Right lobe of liver (tissue), 4 donors: ENCODE measurements at regions not wholly inside any gene's neighbourhood (a gene's known extent, or its start where the extent isn't known, plus 50 kb on each side); places are given as distances from the start of the nearest gene placed in this dataset.

Source experiments
- POLR2A ChIP-seq: fragments of 450-650 bp; IDR thresholded peaks from one replicate; pipeline ENCODE4 v1.6.1; 2017; ENCODE audit warnings: antibody characterized with exemption, mild to moderate bottlenecking
- TF ChIP-seq, protein P1 (sequence below), 4 donors: fragments of 200-600 bp in 3 of 4; fragments of 450-650 bp in 1 of 4; IDR thresholded peaks; one replicate each; pipeline versions ENCODE4 v1.5.1 to v1.8.0; 2016 to 2022; ENCODE audit warnings: antibody characterized with exemption in 4 of 4, mild to moderate bottlenecking in 2 of 4
- donor health status: DM: no; HTN: no; CAD: no.
- donor health status: DM: no; HTN: no; CAD: no.
- donor health status: DM: no; HTN: yes; CAD: no.

DNA sequence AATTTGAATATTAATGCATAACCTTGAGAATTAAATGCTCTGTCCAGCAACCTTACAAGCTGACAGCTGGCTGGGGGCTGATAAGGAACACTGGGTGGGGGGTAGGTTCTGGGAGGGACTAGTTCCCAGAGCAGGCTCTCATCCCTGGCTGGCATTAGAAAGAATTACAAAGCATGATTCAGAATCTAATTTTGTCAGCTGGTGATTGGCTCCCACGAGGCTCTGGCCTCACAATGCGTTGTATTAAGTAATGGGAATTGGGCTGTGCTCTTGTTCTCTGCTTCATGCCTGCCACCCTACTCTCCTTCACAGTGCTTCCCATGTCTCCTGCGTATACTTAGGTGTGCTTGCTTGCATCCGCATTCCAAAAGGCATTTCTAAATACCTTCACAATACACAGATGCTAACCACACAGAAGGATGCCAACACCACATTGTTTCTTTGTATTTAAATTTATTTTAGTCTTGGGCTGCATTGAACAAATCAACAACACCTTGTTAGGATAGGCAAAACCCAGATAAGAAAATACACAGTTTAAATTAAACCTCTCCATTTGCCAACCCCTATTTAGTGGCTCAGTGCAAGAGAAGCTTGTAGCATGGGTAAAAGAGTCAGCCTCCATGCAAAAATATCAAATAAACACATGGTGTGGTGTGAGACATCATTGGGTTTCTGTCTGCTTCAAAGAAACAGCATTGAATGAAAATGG, 434.5 kb upstream of the JAG1 start:
- TF ChIP-seq, protein P1, sequence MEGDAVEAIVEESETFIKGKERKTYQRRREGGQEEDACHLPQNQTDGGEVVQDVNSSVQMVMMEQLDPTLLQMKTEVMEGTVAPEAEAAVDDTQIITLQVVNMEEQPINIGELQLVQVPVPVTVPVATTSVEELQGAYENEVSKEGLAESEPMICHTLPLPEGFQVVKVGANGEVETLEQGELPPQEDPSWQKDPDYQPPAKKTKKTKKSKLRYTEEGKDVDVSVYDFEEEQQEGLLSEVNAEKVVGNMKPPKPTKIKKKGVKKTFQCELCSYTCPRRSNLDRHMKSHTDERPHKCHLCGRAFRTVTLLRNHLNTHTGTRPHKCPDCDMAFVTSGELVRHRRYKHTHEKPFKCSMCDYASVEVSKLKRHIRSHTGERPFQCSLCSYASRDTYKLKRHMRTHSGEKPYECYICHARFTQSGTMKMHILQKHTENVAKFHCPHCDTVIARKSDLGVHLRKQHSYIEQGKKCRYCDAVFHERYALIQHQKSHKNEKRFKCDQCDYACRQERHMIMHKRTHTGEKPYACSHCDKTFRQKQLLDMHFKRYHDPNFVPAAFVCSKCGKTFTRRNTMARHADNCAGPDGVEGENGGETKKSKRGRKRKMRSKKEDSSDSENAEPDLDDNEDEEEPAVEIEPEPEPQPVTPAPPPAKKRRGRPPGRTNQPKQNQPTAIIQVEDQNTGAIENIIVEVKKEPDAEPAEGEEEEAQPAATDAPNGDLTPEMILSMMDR (IDR thresholded peaks at IDR 0.05): no peak
- TF ChIP-seq POLR2A: no peak
